SU-DHL-6 (cell line): ENCODE measurements at regions not wholly inside any gene's neighbourhood (a gene's known extent, or its start where the extent isn't known, plus 50 kb on each side); places are given as distances from the start of the nearest gene placed in this dataset.

Experiments
- H2AFZ ChIP-seq: fragments of 200-600 bp; sonication (generic); 2 replicates; pipeline ENCODE4 v1.6.1; 2014; ENCODE audit warnings: low read depth, mild to moderate bottlenecking, moderate library complexity, mixed read lengths, antibody characterized with exemption, low read length; ENCODE audit not compliant: severe bottlenecking
- H3F3A ChIP-seq: fragments of 200-600 bp; shearing (Covaris generic); 2 replicates; pipeline ENCODE4 v1.6.0; 2016; ENCODE audit warnings: antibody characterized with exemption, mild to moderate bottlenecking; ENCODE audit not compliant: insufficient read depth
- H3K27ac ChIP-seq: fragments of 200-600 bp; sonication (generic); 2 replicates; pipeline ENCODE4 v1.5.1; 2016; ENCODE audit warnings: low read depth, mild to moderate bottlenecking, low read length, moderate library complexity, mixed read lengths
- H3K27me3 ChIP-seq: fragments of 200-600 bp; sonication (generic), shearing (Covaris generic); 2 replicates; pipeline ENCODE4 v1.6.0; 2014; ENCODE audit warnings: mild to moderate bottlenecking, low read length
- H3K36me3 ChIP-seq: fragments of 200-600 bp; sonication (generic); 2 replicates; pipeline ENCODE4 v1.6.1; 2014; ENCODE audit warnings: mild to moderate bottlenecking, low read length, mixed read lengths
- H3K4me2 ChIP-seq: fragments of 300-600, 200-600 bp; shearing (Covaris generic), sonication (generic); 2 replicates; pipeline ENCODE4 v1.6.0; 2014; ENCODE audit warnings: low read length, low read depth, mild to moderate bottlenecking; ENCODE audit not compliant: poor library complexity, severe bottlenecking
- H3K4me3 ChIP-seq: fragments of 200-600 bp; sonication (generic); 2 replicates; pipeline ENCODE4 v1.5.1; 2014; ENCODE audit warnings: antibody characterized with exemption, low read length, mild to moderate bottlenecking, mixed read lengths; ENCODE audit not compliant: insufficient read depth, poor library complexity, severe bottlenecking
- H3K79me2 ChIP-seq: fragments of 200-600 bp; sonication (generic); 2 replicates; pipeline ENCODE4 v1.6.1; 2014; ENCODE audit warnings: mild to moderate bottlenecking, low read length, moderate library complexity; ENCODE audit not compliant: insufficient read depth
- H3K9ac ChIP-seq: fragments of 200-600 bp; sonication (generic); 2 replicates; pipeline ENCODE4 v1.7.0; 2014; ENCODE audit warnings: mild to moderate bottlenecking, low read length
- H3K9me2 ChIP-seq: fragments of 200-600 bp; sonication (generic); replicated peaks from 2 replicates; pipeline ENCODE4 v1.6.1; 2014; ENCODE audit warnings: low read length; ENCODE audit not compliant: insufficient read depth
- H3K9me3 ChIP-seq: fragments of 200-600 bp; sonication (generic); 2 replicates; pipeline ENCODE4 v1.6.1; 2014; ENCODE audit warnings: low read length, mixed read lengths; ENCODE audit not compliant: insufficient read depth
- H4K20me1 ChIP-seq: fragments of 200-600 bp; sonication (generic); 2 replicates; pipeline ENCODE4 v1.6.1; 2014; ENCODE audit warnings: low read depth, mild to moderate bottlenecking, antibody characterized with exemption, low read length, moderate library complexity, mixed read lengths
- CTCF ChIP-seq: fragments of 200-600 bp; sonication (generic); IDR thresholded peaks from one replicate; pipeline ENCODE4 v1.5.1; 2017; ENCODE audit warnings: antibody characterized with exemption, mild to moderate bottlenecking, low read length, moderate library complexity; ENCODE audit not compliant: insufficient read depth, poor library complexity, severe bottlenecking
- EZH2phosphoT487 ChIP-seq: fragments of 200-600 bp; sonication (generic), shearing (Covaris generic); conservative IDR thresholded peaks from 2 replicates; pipeline ENCODE4 v1.6.1; 2018; ENCODE audit warnings: mild to moderate bottlenecking, antibody characterized with exemption, low read length, moderate library complexity, mixed read lengths

GRCh38 chr14:82861313-82861712 lies 1327.7 kb upstream of the SEL1L start:
- no peaks in the 10 kb centered on the region for H3K9me3 ChIP-seq
- H3K27me3 ChIP-seq: no peaks in the 10 kb centered on the region
- no peaks in the 10 kb centered on the region for H3K36me3 ChIP-seq
- H3K4me2 ChIP-seq: no peak overlapping the region
- H3K4me3 ChIP-seq: no peak overlapping the region
- no peaks in the 10 kb centered on the region for H3K79me2 ChIP-seq
- no peak overlapping the region for H3K9ac ChIP-seq
- no peaks in the 10 kb centered on the region for H3F3A ChIP-seq
- TF ChIP-seq CTCF: no peak
- TF ChIP-seq EZH2phosphoT487: no peak
- no peak overlapping the region for H2AFZ ChIP-seq
- no peak overlapping the region for H3K27ac ChIP-seq
- no peaks in the 10 kb centered on the region for H4K20me1 ChIP-seq
- no peaks in the 10 kb centered on the region for H3K9me2 ChIP-seq

- Histone ChIP-seq H3K9me2 (no peaks in the 10 kb centered on the region), H3K79me2 (no peaks in the 10 kb centered on the region), H3K4me3 (no peak overlapping the region), H3F3A (no peaks in the 10 kb centered on the region), H3K27me3 (no peaks in the 10 kb centered on the region), H3K36me3 (no peaks in the 10 kb centered on the region), H3K27ac (no peak overlapping the region), H3K9me3 (no peaks in the 10 kb centered on the region), H3K4me2 (no peak overlapping the region), H4K20me1 (no peaks in the 10 kb centered on the region), H2AFZ (no peak overlapping the region), H3K9ac (no peak overlapping the region)
- TF ChIP-seq EZH2phosphoT487 (no peak), CTCF (no peak)
These were observed 1338.8 kb upstream of the SEL1L start for GRCh38 chr14:82872494-82872893.

- Histone ChIP-seq H2AFZ (no peak overlapping the region), H3K4me3 (no peak overlapping the region), H3K36me3 (no peaks in the 10 kb centered on the region), H4K20me1 (no peaks in the 10 kb centered on the region), H3K4me2 (no peak overlapping the region), H3K27ac (no peak overlapping the region), H3K27me3 (no peaks in the 10 kb centered on the region), H3K9me3 (no peaks in the 10 kb centered on the region), H3K9me2 (no peaks in the 10 kb centered on the region), H3K79me2 (no peaks in the 10 kb centered on the region), H3K9ac (no peak overlapping the region), H3F3A (no peaks in the 10 kb centered on the region)
- TF ChIP-seq EZH2phosphoT487: no peak
- no peak for TF ChIP-seq CTCF
These were observed 1345.3 kb upstream of the SEL1L start for GRCh38 chr14:82878951-82879350.
